GM23248 (cell line): ENCODE measurements at regions not wholly inside any gene's neighbourhood (a gene's known extent, or its start where the extent isn't known, plus 50 kb on each side); places are given as distances from the start of the nearest gene placed in this dataset.

Source experiments
- EZH2 ChIP-seq: fragments of 200-600 bp; sonication (generic); IDR thresholded peaks from 2 replicates; pipeline ENCODE4 v1.6.1; 2018; ENCODE audit warnings: antibody characterized with exemption, mild to moderate bottlenecking; ENCODE audit not compliant: insufficient read depth, poor library complexity, severe bottlenecking
- EZH2phosphoT487 ChIP-seq: fragments of 200-600 bp; sonication (generic); IDR thresholded peaks from 2 replicates; pipeline ENCODE4 v1.6.1; 2018; ENCODE audit warnings: antibody characterized with exemption, moderate library complexity, mild to moderate bottlenecking, low read depth; ENCODE audit not compliant: insufficient read depth

- TF ChIP-seq EZH2 (no peak), EZH2phosphoT487 (no peak)
Measured at GRCh38 chr2:173462892-173463840, 108.5 kb downstream of the CDCA7 start.
